ENCODE measurements at regions not wholly inside any gene's neighbourhood (a gene's known extent, or its start where the extent isn't known, plus 50 kb on each side); places are given as distances from the start of the nearest gene placed in this dataset.

DNA sequence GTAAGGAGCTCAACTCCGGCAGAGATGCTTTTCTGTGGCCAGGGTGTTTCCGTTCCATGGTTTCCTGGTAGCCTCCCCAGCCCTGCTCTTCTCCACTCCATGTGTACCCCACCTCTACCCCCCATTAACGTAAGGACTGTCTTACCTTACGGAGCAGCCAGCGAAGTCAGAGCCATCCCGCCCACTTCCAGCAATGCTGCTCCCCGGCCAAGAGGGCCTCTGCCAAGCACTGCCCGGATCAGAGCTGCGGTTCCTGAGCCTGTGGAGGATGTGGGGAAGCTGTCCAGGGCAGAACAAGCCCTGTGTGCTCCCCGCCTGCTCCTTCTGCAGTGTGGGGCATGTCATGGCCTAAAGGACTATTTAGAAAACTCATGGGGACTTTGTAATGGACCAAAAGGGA, 261.2 kb downstream of the GADD45G start:
- no peak for TF ChIP-seq POLR2A (IDR thresholded peaks at IDR 0.05)
- TF ChIP-seq, protein P1, sequence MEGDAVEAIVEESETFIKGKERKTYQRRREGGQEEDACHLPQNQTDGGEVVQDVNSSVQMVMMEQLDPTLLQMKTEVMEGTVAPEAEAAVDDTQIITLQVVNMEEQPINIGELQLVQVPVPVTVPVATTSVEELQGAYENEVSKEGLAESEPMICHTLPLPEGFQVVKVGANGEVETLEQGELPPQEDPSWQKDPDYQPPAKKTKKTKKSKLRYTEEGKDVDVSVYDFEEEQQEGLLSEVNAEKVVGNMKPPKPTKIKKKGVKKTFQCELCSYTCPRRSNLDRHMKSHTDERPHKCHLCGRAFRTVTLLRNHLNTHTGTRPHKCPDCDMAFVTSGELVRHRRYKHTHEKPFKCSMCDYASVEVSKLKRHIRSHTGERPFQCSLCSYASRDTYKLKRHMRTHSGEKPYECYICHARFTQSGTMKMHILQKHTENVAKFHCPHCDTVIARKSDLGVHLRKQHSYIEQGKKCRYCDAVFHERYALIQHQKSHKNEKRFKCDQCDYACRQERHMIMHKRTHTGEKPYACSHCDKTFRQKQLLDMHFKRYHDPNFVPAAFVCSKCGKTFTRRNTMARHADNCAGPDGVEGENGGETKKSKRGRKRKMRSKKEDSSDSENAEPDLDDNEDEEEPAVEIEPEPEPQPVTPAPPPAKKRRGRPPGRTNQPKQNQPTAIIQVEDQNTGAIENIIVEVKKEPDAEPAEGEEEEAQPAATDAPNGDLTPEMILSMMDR (IDR thresholded peaks at IDR 0.05), result no peak
- TF ChIP-seq EP300 (IDR thresholded peaks at IDR 0.05; ENCODE audit: low read depth), result no peak
